GM12878 (cell line): ENCODE measurements at regions not wholly inside any gene's neighbourhood (a gene's known extent, or its start where the extent isn't known, plus 50 kb on each side); places are given as distances from the start of the nearest gene placed in this dataset.

ENCODE experiments used
- ATAC-seq: fragments of 200-7000 bp; cut with Tn5 transposase; 3 replicates; pipeline ENCODE4 v1.9.1; 2020; ENCODE audit warnings: mild to moderate bottlenecking, moderate library complexity
- BruUV-seq: library from RNA; stranded (reverse); fragments of 400-500 nt; replicated peaks from 2 replicates; lab custom pipeline; 2021; lab: Mats Ljungman, UMichigan
- CTCF ChIA-PET: fragments of 300-600 bp; sonication (Branson Sonifier 250); formaldehyde crosslinking; extraction: SDS; loops from one replicate; lab custom pipeline; 2021; ENCODE audit warnings: inconsistent platforms; lab: Yijun Ruan, JAX
- POLR2A ChIA-PET: fragments of 350-600 bp; formaldehyde crosslinking; extraction: SDS; loops from one replicate; lab custom pipeline; 2021; ENCODE audit warnings: inconsistent platforms; lab: Charles Lee
- RAD21 ChIA-PET: fragments of 300-600 bp; sonication (Branson Sonifier 250); formaldehyde crosslinking; loops from one replicate; lab custom pipeline; 2023; ENCODE audit warnings: antibody characterized with exemption; ENCODE audit not compliant: unreplicated experiment; lab: Charles Lee
- SMC1A ChIA-PET: fragments of 300-600 bp; sonication (Branson Sonifier 250); formaldehyde crosslinking; loops from one replicate; lab custom pipeline; 2023; ENCODE audit not compliant: unreplicated experiment, uncharacterized antibody; lab: Charles Lee
- DNase-seq: peaks from one replicate; pipeline ENCODE4 v3.0.0-alpha.2; 2011; ENCODE audit warnings: low read depth, low spot score
- FAIRE-seq: peaks from 3 replicates; lab custom pipeline; 2011; peaks lifted over from hg19 to GRCh38; lab: Jason Lieb, UNC
- H2AFZ ChIP-seq: 2 replicates; pipeline ENCODE4 v1.6.0; 2011; ENCODE audit warnings: low read depth, low read length, control low read depth; ENCODE audit not compliant: control insufficient read depth
- H3K27ac ChIP-seq: 2 replicates; pipeline ENCODE4 v1.5.1; 2011; ENCODE audit warnings: control low read depth; ENCODE audit not compliant: control insufficient read depth, insufficient read depth
- H3K27me3 ChIP-seq, 2 experiments: replicated peaks in 1 of 2; 2 replicates each; pipeline versions ENCODE4 v1.6.0 to v1.6.1; 2011; ENCODE audit warnings: low read length in 1 of 2; ENCODE audit not compliant: control insufficient read depth in 2 of 2, insufficient read depth in 2 of 2
- H3K36me3 ChIP-seq, 2 experiments: 2 replicates each; pipeline ENCODE4 v1.5.1; 2011; ENCODE audit warnings: low read length in 1 of 2; ENCODE audit not compliant: control insufficient read depth in 2 of 2, insufficient read depth in 2 of 2
- H3K4me1 ChIP-seq: 2 replicates; pipeline ENCODE4 v1.6.1; 2011; ENCODE audit warnings: mild to moderate bottlenecking, low read length, moderate library complexity, mixed read lengths; ENCODE audit not compliant: control insufficient read depth, insufficient read depth
- H3K4me2 ChIP-seq: 2 replicates; pipeline ENCODE4 v1.6.0; 2011; ENCODE audit warnings: control low read depth; ENCODE audit not compliant: control insufficient read depth, insufficient read depth
- H3K4me3 ChIP-seq: fragments of 200-600 bp; sonication (generic); 2 replicates; pipeline ENCODE4 v1.5.1; 2016
- H3K79me2 ChIP-seq: 2 replicates; pipeline ENCODE4 v1.6.0; 2011; ENCODE audit warnings: low read length; ENCODE audit not compliant: control insufficient read depth, insufficient read depth
- H3K9ac ChIP-seq: 2 replicates; pipeline ENCODE4 v1.8.0; 2011; ENCODE audit warnings: low read length, control low read depth, mixed read lengths; ENCODE audit not compliant: control insufficient read depth, insufficient read depth
- H3K9me3 ChIP-seq: replicated peaks from 3 replicates; pipeline ENCODE4 v1.5.1; 2011; ENCODE audit warnings: mild to moderate bottlenecking, low read length; ENCODE audit not compliant: control insufficient read depth, insufficient read depth
- H4K20me1 ChIP-seq: 2 replicates; pipeline ENCODE4 v1.6.0; 2011; ENCODE audit not compliant: control insufficient read depth, insufficient read depth
- HDAC2 ChIP-seq: fragments of 200-600 bp; sonication (generic); IDR thresholded peaks from 2 replicates; pipeline ENCODE4 v1.6.1; 2017
- IKZF1 ChIP-seq: fragments of 450-650 bp; conservative IDR thresholded peaks from 2 replicates; pipeline ENCODE4 v1.6.1; 2017; ENCODE audit warnings: antibody characterized with exemption, mild to moderate bottlenecking
- KLF5 ChIP-seq: fragments of 450-650 bp; IDR thresholded peaks from 2 replicates; pipeline ENCODE4 v1.6.1; 2014; ENCODE audit warnings: mild to moderate bottlenecking; ENCODE audit not compliant: partially characterized antibody
- MEF2B ChIP-seq: fragments of 450-650 bp; IDR thresholded peaks from 2 replicates; pipeline ENCODE4 v1.6.1; 2018; ENCODE audit warnings: mild to moderate bottlenecking, moderate library complexity; ENCODE audit not compliant: partially characterized antibody, poor library complexity, severe bottlenecking
- SP1 ChIP-seq: IDR thresholded peaks from one replicate; pipeline ENCODE4 v1.6.1; 2011; ENCODE audit warnings: low read depth, low read length
- ZNF622 ChIP-seq: fragments of 450-650 bp; IDR thresholded peaks from 2 replicates; pipeline ENCODE4 v1.6.1; 2017; ENCODE audit warnings: mild to moderate bottlenecking, inconsistent platforms
- WGBS: methylation state at CpG from one replicate; pipeline ENCODE4 v1.1.6; 2016; ENCODE audit warnings: low lambda C conversion rate; ENCODE audit not compliant: insufficient replicate concordance, insufficient coverage; ENCODE audit errors: missing lambda C conversion rate; 5-methylcytosine and 5-hydroxymethylcytosine counted together
- in situ Hi-C: fragments of 300-500 bp; cut with MboI; formaldehyde crosslinking; loops from 9 replicates; pipeline ENCODE4 v1.14.3; 2018; ENCODE audit warnings: mixed read lengths
- intact Hi-C: fragments of 100-400 bp; cut with micrococcal nuclease; formaldehyde crosslinking; loops from one replicate; pipeline ENCODE4 v1.14.2; 2022; ENCODE audit not compliant: unreplicated experiment
- TF ChIP-seq, protein P1 (sequence below): fragments of 150-350 bp; IDR thresholded peaks from 2 replicates; pipeline ENCODE4 v1.6.1; 2016; ENCODE audit warnings: low read depth, low read length
- TF ChIP-seq, protein P2 (sequence below): fragments of 450-650 bp; formaldehyde crosslinking; IDR thresholded peaks from 2 replicates; pipeline ENCODE4 v1.5.0; 2022; ENCODE audit warnings: mild to moderate bottlenecking, missing genetic modification characterization
- TF ChIP-seq, protein P3 (sequence below): fragments of 450-650 bp; IDR thresholded peaks from 2 replicates; pipeline ENCODE4 v1.6.1; 2018; ENCODE audit warnings: borderline replicate concordance, mild to moderate bottlenecking; ENCODE audit not compliant: partially characterized antibody

DNA sequence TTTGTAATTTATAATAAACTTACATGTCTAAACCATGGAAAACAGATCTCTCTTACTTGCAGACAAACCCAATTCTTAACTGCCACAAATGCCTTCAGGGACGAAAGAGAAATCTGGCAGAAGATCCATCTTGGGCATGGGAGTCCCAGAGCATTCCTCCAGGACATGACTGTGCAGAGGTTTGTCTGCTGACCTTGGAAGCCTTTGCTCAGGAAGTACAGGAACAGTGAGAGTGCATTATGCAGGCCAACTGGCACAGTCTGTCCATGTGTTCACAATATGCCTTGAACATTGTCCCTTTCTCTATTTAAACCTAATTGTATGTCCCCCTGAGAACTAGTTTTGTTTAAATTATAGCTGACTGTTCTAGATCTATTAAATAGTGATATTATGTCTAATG lies 467.1 kb downstream of the ATP23 start:
- DNase-seq (no peak), ATAC-seq (no peak), FAIRE-seq (no peak)
- no TSS peak for BruUV-seq
- no peaks in the 10 kb centered on the region for H3K36me3 ChIP-seq
- intact Hi-C loops, result no loop called here
- POLR2A ChIA-PET, result no interaction called here
- H3K9ac ChIP-seq, result no peak overlapping the region
- in situ Hi-C loops, result no loop called here
- H3K9me3 ChIP-seq, result no peaks in the 10 kb centered on the region
- 0% methylated on average over 1 of the region's 1 CpG for WGBS
- TF ChIP-seq, protein P1, sequence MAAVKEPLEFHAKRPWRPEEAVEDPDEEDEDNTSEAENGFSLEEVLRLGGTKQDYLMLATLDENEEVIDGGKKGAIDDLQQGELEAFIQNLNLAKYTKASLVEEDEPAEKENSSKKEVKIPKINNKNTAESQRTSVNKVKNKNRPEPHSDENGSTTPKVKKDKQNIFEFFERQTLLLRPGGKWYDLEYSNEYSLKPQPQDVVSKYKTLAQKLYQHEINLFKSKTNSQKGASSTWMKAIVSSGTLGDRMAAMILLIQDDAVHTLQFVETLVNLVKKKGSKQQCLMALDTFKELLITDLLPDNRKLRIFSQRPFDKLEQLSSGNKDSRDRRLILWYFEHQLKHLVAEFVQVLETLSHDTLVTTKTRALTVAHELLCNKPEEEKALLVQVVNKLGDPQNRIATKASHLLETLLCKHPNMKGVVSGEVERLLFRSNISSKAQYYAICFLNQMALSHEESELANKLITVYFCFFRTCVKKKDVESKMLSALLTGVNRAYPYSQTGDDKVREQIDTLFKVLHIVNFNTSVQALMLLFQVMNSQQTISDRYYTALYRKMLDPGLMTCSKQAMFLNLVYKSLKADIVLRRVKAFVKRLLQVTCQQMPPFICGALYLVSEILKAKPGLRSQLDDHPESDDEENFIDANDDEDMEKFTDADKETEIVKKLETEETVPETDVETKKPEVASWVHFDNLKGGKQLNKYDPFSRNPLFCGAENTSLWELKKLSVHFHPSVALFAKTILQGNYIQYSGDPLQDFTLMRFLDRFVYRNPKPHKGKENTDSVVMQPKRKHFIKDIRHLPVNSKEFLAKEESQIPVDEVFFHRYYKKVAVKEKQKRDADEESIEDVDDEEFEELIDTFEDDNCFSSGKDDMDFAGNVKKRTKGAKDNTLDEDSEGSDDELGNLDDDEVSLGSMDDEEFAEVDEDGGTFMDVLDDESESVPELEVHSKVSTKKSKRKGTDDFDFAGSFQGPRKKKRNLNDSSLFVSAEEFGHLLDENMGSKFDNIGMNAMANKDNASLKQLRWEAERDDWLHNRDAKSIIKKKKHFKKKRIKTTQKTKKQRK, result no peak
- TF ChIP-seq ZNF622 (no peak), MEF2B (no peak), SP1 (no peak), KLF5 (no peak), IKZF1 (no peak), HDAC2 (no peak)
- TF ChIP-seq, protein P2, sequence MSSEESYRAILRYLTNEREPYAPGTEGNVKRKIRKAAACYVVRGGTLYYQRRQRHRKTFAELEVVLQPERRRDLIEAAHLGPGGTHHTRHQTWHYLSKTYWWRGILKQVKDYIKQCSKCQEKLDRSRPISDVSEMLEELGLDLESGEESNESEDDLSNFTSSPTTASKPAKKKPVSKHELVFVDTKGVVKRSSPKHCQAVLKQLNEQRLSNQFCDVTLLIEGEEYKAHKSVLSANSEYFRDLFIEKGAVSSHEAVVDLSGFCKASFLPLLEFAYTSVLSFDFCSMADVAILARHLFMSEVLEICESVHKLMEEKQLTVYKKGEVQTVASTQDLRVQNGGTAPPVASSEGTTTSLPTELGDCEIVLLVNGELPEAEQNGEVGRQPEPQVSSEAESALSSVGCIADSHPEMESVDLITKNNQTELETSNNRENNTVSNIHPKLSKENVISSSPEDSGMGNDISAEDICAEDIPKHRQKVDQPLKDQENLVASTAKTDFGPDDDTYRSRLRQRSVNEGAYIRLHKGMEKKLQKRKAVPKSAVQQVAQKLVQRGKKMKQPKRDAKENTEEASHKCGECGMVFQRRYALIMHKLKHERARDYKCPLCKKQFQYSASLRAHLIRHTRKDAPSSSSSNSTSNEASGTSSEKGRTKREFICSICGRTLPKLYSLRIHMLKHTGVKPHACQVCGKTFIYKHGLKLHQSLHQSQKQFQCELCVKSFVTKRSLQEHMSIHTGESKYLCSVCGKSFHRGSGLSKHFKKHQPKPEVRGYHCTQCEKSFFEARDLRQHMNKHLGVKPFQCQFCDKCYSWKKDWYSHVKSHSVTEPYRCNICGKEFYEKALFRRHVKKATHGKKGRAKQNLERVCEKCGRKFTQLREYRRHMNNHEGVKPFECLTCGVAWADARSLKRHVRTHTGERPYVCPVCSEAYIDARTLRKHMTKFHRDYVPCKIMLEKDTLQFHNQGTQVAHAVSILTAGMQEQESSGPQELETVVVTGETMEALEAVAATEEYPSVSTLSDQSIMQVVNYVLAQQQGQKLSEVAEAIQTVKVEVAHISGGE, result no peak
- TF ChIP-seq, protein P3, sequence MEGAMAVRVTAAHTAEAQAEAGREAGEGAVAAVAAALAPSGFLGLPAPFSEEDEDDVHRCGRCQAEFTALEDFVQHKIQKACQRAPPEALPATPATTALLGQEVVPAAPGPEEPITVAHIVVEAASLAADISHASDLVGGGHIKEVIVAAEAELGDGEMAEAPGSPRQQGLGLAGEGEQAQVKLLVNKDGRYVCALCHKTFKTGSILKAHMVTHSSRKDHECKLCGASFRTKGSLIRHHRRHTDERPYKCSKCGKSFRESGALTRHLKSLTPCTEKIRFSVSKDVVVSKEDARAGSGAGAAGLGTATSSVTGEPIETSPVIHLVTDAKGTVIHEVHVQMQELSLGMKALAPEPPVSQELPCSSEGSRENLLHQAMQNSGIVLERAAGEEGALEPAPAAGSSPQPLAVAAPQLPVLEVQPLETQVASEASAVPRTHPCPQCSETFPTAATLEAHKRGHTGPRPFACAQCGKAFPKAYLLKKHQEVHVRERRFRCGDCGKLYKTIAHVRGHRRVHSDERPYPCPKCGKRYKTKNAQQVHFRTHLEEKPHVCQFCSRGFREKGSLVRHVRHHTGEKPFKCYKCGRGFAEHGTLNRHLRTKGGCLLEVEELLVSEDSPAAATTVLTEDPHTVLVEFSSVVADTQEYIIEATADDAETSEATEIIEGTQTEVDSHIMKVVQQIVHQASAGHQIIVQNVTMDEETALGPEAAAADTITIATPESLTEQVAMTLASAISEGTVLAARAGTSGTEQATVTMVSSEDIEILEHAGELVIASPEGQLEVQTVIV, result no peak
- H3K4me3 ChIP-seq, result no peak overlapping the region
- RAD21 ChIA-PET, result no interaction called here
- H3K27ac ChIP-seq, result no peak overlapping the region
- SMC1A ChIA-PET, result no interaction called here
- CTCF ChIA-PET, result no interaction called here
- no peaks in the 10 kb centered on the region for H3K79me2 ChIP-seq
- H3K4me1 ChIP-seq, result no peaks in the 10 kb centered on the region
- no peaks in the 10 kb centered on the region for H3K27me3 ChIP-seq
- no peak overlapping the region for H2AFZ ChIP-seq
- H4K20me1 ChIP-seq, result no peaks in the 10 kb centered on the region
- H3K4me2 ChIP-seq, result no peak overlapping the region
